ENCODE measurements at regions not wholly inside any gene's neighbourhood (a gene's known extent, or its start where the extent isn't known, plus 50 kb on each side); places are given as distances from the start of the nearest gene placed in this dataset.

- intact Hi-C loops (cut with micrococcal nuclease), result no loop called here
- no peak overlapping the region for H3K18ac ChIP-seq (ENCODE audit: low read depth, low read length)
- no TSS peak for BruUV-seq (replicated peaks)
- H3K27ac ChIP-seq (ENCODE audit: insufficient read depth, low read length), result no peak overlapping the region
- no peaks in the 10 kb centered on the region for H3K27me3 ChIP-seq (ENCODE audit: control insufficient read depth, insufficient read depth, low read length)
- H3K9ac ChIP-seq (ENCODE audit: low read depth, low read length), result no peak overlapping the region
- no CpG with 5 or more reads among the region's 1 CpG for WGBS, 2 experiments (ENCODE audit: extremely low coverage in 2 of 2, insufficient read length in 1 of 2)
- H3K14ac ChIP-seq (replicated peaks; ENCODE audit: low read depth, low read length), result no peak overlapping the region
- no peak overlapping the region for H3K56ac ChIP-seq (ENCODE audit: extremely low read depth, insufficient read depth, low read length)
- CTCF ChIA-PET, result no interaction called here
- DNase-seq (no peak), ATAC-seq (ENCODE audit: low read depth) (no peak)
- H3K4me1 ChIP-seq (ENCODE audit: control insufficient read depth, insufficient read depth, low read length), result no peaks in the 10 kb centered on the region
- no peak overlapping the region for H3K4me3 ChIP-seq (ENCODE audit: insufficient read depth, low read depth, low read length)
- no peak overlapping the region for H2BK120ac ChIP-seq (ENCODE audit: low read depth, low read length)
- no peak for TF ChIP-seq RFX5 (IDR thresholded peaks at IDR 0.05; ENCODE audit: low read depth, low read length)
- TF ChIP-seq MAFK (IDR thresholded peaks at IDR 0.05; ENCODE audit: low read depth, low read length), result no peak
- TF ChIP-seq CTCF (conservative IDR thresholded peaks at IDR 0.05; ENCODE audit: low read depth, low read length), result no peak
- no peak for TF ChIP-seq MXI1 (IDR thresholded peaks at IDR 0.05; ENCODE audit: borderline replicate concordance, low read depth, low read length)
- TF ChIP-seq CHD1 (IDR thresholded peaks at IDR 0.05; ENCODE audit: low read depth, low read length), result no peak
- TF ChIP-seq CEBPB (IDR thresholded peaks at IDR 0.05; ENCODE audit: low read depth, low read length), result no peak
- no peak for TF ChIP-seq SMC3 (IDR thresholded peaks at IDR 0.05; ENCODE audit: low read depth, low read length)
- TF ChIP-seq NFE2L2 (IDR thresholded peaks at IDR 0.05; ENCODE audit: low read depth, low read length), result no peak
- TF ChIP-seq RAD21 (IDR thresholded peaks at IDR 0.05; ENCODE audit: low read length), result no peak
- no peak for TF ChIP-seq FOS (IDR thresholded peaks at IDR 0.05; ENCODE audit: low read depth, low read length)
- TF ChIP-seq MAZ (IDR thresholded peaks at IDR 0.05; ENCODE audit: borderline replicate concordance, low read depth, low read length), result no peak
- H2BK15ac ChIP-seq (ENCODE audit: low read depth, low read length), result no peak overlapping the region
- no peaks in the 10 kb centered on the region for H3K36me3 ChIP-seq (ENCODE audit: control insufficient read depth, insufficient read depth, low read length)
- H3K4me2 ChIP-seq (ENCODE audit: low read depth, low read length), result no peak overlapping the region
- H2BK20ac ChIP-seq (ENCODE audit: low read depth, low read length), result no peak overlapping the region
- no peaks in the 10 kb centered on the region for H3K79me1 ChIP-seq (ENCODE audit: low read depth in 1 of 2, low read length in 2 of 2)
- H3K4ac ChIP-seq (ENCODE audit: low read depth, low read length), result no peak overlapping the region
- H2AK9ac ChIP-seq (replicated peaks; ENCODE audit: low read depth, low read length, poor library complexity), result no peak overlapping the region
- H2AFZ ChIP-seq (replicated peaks; ENCODE audit: low read length, poor library complexity), result no peak overlapping the region
- peaks cover 2% of the 10 kb centered on the region; the same call in 1 of the 2 replicates for H3K9me3 ChIP-seq (ENCODE audit: control insufficient read depth, insufficient read depth, low read length)
- H3K23ac ChIP-seq (ENCODE audit: low read depth, low read length), result no peak overlapping the region
- POLR2A ChIA-PET (ENCODE audit: unreplicated experiment), result no interaction called here
- dilution Hi-C loops (cut with HindIII; ENCODE audit: low sequenced_read_pairs, unreplicated experiment), result no loop called here
- no peak overlapping the region for H4K5ac ChIP-seq (ENCODE audit: low read depth, low read length)
- H3K9me1 ChIP-seq (ENCODE audit: insufficient read depth, low read length), result no peaks in the 10 kb centered on the region
- H2BK5ac ChIP-seq (ENCODE audit: low read depth, low read length, poor library complexity, severe bottlenecking), result no peak overlapping the region
- no peaks in the 10 kb centered on the region for H4K20me1 ChIP-seq (ENCODE audit: insufficient read depth, low read length)
- in situ Hi-C loops (cut with MboI; ENCODE audit: low sequenced_read_pairs), result no loop called here
- H2AK5ac ChIP-seq (ENCODE audit: low read depth, low read length), result no peak overlapping the region
- H4K91ac ChIP-seq (ENCODE audit: insufficient read depth, low read depth, low read length), result no peak overlapping the region
- no peak overlapping the region for H4K8ac ChIP-seq (ENCODE audit: low read depth in 2 of 2, low read length in 2 of 2)
These were observed 108.8 kb upstream of the GRIK1 start for GRCh38 chr21:30048570-30048969.
